ENCODE measurements at regions not wholly inside any gene's neighbourhood (a gene's known extent, or its start where the extent isn't known, plus 50 kb on each side); places are given as distances from the start of the nearest gene placed in this dataset.

DNA sequence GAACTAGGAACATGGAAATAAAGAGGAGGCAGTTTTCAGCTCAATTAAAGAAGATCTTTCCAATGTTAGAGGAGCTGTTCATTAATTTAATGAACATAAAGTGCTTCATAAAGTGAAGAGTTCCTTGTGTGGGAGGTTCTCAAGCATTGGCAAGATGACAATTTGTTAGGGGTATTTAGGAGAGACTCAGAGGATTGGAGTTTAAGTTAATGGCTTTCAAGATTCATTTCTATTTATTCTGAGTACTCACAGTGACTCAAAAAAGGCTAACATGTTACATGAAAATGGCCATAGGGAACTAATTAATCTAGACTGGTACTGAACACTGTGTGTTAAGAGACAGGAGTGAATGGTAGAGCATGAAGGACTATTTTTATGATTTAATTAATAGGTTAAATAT lies 55.4 kb upstream of the CDH12 start:
- TF ChIP-seq, protein P1, sequence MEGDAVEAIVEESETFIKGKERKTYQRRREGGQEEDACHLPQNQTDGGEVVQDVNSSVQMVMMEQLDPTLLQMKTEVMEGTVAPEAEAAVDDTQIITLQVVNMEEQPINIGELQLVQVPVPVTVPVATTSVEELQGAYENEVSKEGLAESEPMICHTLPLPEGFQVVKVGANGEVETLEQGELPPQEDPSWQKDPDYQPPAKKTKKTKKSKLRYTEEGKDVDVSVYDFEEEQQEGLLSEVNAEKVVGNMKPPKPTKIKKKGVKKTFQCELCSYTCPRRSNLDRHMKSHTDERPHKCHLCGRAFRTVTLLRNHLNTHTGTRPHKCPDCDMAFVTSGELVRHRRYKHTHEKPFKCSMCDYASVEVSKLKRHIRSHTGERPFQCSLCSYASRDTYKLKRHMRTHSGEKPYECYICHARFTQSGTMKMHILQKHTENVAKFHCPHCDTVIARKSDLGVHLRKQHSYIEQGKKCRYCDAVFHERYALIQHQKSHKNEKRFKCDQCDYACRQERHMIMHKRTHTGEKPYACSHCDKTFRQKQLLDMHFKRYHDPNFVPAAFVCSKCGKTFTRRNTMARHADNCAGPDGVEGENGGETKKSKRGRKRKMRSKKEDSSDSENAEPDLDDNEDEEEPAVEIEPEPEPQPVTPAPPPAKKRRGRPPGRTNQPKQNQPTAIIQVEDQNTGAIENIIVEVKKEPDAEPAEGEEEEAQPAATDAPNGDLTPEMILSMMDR (conservative IDR thresholded peaks at IDR 0.05; ENCODE audit: low read depth, low read length): no peak
- no peak for TF ChIP-seq EZH2 (IDR thresholded peaks at IDR 0.05; ENCODE audit: low read length, unreplicated experiment)

Data from PC-3 (cell line).